HEK293 (cell line): ENCODE measurements at regions not wholly inside any gene's neighbourhood (a gene's known extent, or its start where the extent isn't known, plus 50 kb on each side); places are given as distances from the start of the nearest gene placed in this dataset.

Source experiments
- ZBTB48 ChIP-seq: fragments of 450-650 bp; formaldehyde crosslinking; IDR thresholded peaks from 2 replicates; pipeline ENCODE4 v1.5.1; 2016; ENCODE audit warnings: missing biosample characterization, missing genetic modification characterization
- ZNF660 ChIP-seq: fragments of 450-650 bp; IDR thresholded peaks from 2 replicates; pipeline ENCODE4 v1.5.1; 2018; ENCODE audit warnings: missing biosample characterization, mild to moderate bottlenecking, missing genetic modification characterization
- ZNF768 ChIP-seq: fragments of 450-650 bp; formaldehyde crosslinking; IDR thresholded peaks from 2 replicates; pipeline ENCODE4 v1.5.1; 2018; ENCODE audit warnings: missing biosample characterization, mild to moderate bottlenecking, missing genetic modification characterization

- TF ChIP-seq ZNF768 (no peak), ZBTB48 (tag by site-specific recombination) (no peak), ZNF660 (tag by site-specific recombination) (no peak)
Measured at GRCh38 chr6:140317950-140318349, 943.5 kb upstream of the CITED2 start.
